Endodermal cell (in vitro differentiated cells): ENCODE measurements at regions not wholly inside any gene's neighbourhood (a gene's known extent, or its start where the extent isn't known, plus 50 kb on each side); places are given as distances from the start of the nearest gene placed in this dataset.

Source experiments
- DNase-seq: peaks from one replicate; pipeline ENCODE4 v3.0.0-alpha.2; 2017
- H3K27ac ChIP-seq: 2 replicates; pipeline ENCODE4 v1.5.1; 2013; ENCODE audit warnings: mild to moderate bottlenecking, low read depth, low read length, moderate library complexity
- H3K27me3 ChIP-seq: 2 replicates; pipeline ENCODE4 v1.6.1; 2013; ENCODE audit warnings: mild to moderate bottlenecking, low read length, moderate library complexity; ENCODE audit not compliant: insufficient read depth, control insufficient read depth, poor library complexity, severe bottlenecking
- H3K36me3 ChIP-seq: 2 replicates; pipeline ENCODE4 v1.7.0; 2013; ENCODE audit warnings: mild to moderate bottlenecking, low read length, moderate library complexity; ENCODE audit not compliant: control insufficient read depth, insufficient read depth
- H3K4me1 ChIP-seq: one replicate; pipeline ENCODE4 v1.7.0; 2013; ENCODE audit warnings: low read length; ENCODE audit not compliant: control insufficient read depth, insufficient read depth
- H3K4me3 ChIP-seq: 2 replicates; pipeline ENCODE4 v1.5.1; 2013; ENCODE audit warnings: mild to moderate bottlenecking, low read length, moderate library complexity
- H3K9ac ChIP-seq: 2 replicates; pipeline ENCODE4 v1.6.1; 2013; ENCODE audit warnings: mild to moderate bottlenecking, low read length, moderate library complexity; ENCODE audit not compliant: poor library complexity, severe bottlenecking; ENCODE audit errors: extremely low read depth
- H3K9me3 ChIP-seq: 2 replicates; pipeline ENCODE4 v1.6.1; 2013; ENCODE audit warnings: mild to moderate bottlenecking, low read length, moderate library complexity; ENCODE audit not compliant: control insufficient read depth
- H3K27ac Mint-ChIP-seq: 2 replicates; pipeline ENCODE4 v1.8.0; 2020; ENCODE audit warnings: mixed read lengths
- H3K27me3 Mint-ChIP-seq: 2 replicates; pipeline ENCODE4 v1.8.0; 2021; ENCODE audit warnings: mild to moderate bottlenecking, mixed read lengths; ENCODE audit not compliant: insufficient read depth
- H3K36me3 Mint-ChIP-seq: 2 replicates; pipeline ENCODE4 v1.8.0; 2020; ENCODE audit warnings: low read depth, mixed read lengths
- H3K4me1 Mint-ChIP-seq: 2 replicates; pipeline ENCODE4 v1.8.0; 2020; ENCODE audit warnings: mixed read lengths
- H3K4me3 Mint-ChIP-seq: 2 replicates; pipeline ENCODE4 v1.8.0; 2020; ENCODE audit warnings: mild to moderate bottlenecking, moderate library complexity, mixed read lengths
- H3K9me3 Mint-ChIP-seq: 2 replicates; pipeline ENCODE4 v1.8.0; 2020; ENCODE audit warnings: mild to moderate bottlenecking, mixed read lengths
- WGBS, 2 experiments: methylation state at CpG; one replicate each; pipeline versions ENCODE4 v1.1.5 to v1.1.7; 2013; ENCODE audit warnings: missing lambda C conversion rate in 2 of 2, mixed read lengths in 1 of 2; ENCODE audit not compliant: insufficient coverage in 1 of 2, insufficient read length in 1 of 2; 5-methylcytosine and 5-hydroxymethylcytosine counted together
- TF ChIP-seq, protein P1 (sequence below): fragments of 200-600 bp; sonication (generic); conservative IDR thresholded peaks from 2 replicates; pipeline ENCODE4 v1.5.0; 2021; ENCODE audit warnings: antibody characterized with exemption, mild to moderate bottlenecking

DNA sequence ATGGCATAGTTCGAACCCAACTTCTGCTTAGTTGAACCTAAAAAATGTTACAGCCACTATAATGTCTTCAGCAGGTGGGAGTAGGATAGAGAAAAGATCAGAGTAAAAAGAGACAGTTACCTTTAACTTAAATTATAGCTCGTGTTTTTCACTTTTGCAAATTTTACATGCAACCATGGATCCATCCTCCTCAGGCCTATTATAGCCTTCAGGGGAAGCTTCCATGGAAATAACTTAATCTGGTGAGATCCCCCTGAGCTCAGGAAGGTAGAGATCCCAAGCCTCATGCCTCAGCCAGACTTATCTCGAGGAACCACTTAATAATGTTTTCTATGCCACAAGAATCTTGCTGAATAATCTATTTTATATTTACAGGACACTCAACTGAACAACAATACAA, 159.4 kb upstream of the FAM3C start:
- H3K36me3 ChIP-seq, result no peaks in the 10 kb centered on the region
- H3K4me3 ChIP-seq, result no peak overlapping the region
- no peaks in the 10 kb centered on the region for H3K4me1 ChIP-seq
- TF ChIP-seq, protein P1, sequence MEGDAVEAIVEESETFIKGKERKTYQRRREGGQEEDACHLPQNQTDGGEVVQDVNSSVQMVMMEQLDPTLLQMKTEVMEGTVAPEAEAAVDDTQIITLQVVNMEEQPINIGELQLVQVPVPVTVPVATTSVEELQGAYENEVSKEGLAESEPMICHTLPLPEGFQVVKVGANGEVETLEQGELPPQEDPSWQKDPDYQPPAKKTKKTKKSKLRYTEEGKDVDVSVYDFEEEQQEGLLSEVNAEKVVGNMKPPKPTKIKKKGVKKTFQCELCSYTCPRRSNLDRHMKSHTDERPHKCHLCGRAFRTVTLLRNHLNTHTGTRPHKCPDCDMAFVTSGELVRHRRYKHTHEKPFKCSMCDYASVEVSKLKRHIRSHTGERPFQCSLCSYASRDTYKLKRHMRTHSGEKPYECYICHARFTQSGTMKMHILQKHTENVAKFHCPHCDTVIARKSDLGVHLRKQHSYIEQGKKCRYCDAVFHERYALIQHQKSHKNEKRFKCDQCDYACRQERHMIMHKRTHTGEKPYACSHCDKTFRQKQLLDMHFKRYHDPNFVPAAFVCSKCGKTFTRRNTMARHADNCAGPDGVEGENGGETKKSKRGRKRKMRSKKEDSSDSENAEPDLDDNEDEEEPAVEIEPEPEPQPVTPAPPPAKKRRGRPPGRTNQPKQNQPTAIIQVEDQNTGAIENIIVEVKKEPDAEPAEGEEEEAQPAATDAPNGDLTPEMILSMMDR, result no peak
- no peaks in the 10 kb centered on the region for H3K9me3 ChIP-seq
- Mint-ChIP-seq H3K36me3 (no peaks in the 10 kb centered on the region), H3K27ac (no peak overlapping the region), H3K4me1 (peaks cover 13% of the 10 kb centered on the region), H3K4me3 (no peak overlapping the region), H3K27me3 (no peaks in the 10 kb centered on the region), H3K9me3 (no peaks in the 10 kb centered on the region)
- WGBS, 2 experiments, result 90 to 100% methylated on average over 2 to 3 of the region's 3 CpGs
- no peak for DNase-seq
- no peak overlapping the region for H3K27ac ChIP-seq
- H3K9ac ChIP-seq, result no peak overlapping the region
- H3K27me3 ChIP-seq, result no peaks in the 10 kb centered on the region

DNA sequence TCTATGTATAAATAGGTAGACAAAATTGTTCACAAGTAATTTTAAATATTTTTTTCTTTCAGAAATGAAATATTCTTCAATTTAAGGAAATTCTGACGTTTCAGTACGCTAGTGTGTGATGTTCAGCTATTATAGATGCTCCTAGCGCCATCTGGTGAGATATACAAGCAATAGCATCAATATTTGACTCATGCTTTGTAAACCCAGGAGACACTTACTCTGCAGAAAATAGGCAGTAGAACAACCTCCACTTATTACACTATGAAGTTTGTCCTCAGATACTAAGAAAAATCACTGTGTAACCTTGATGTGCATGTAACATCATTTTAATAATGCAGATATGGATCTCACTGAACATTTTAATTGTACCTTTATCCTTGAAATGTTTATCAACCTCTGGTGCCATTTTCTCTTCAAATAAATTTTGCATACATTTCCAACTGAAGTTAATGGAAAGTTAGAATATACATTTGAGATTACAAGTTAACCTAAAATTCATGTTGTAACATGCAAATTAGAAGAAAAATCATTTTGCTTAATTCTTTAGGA, 151.5 kb upstream of the FAM3C start:
- Mint-ChIP-seq H3K9me3 (peaks cover 33% of the 10 kb centered on the region), H3K27me3 (no peaks in the 10 kb centered on the region), H3K36me3 (peaks cover 6% of the 10 kb centered on the region), H3K4me3 (no peak overlapping the region), H3K27ac (no peak overlapping the region), H3K4me1 (peaks cover 12% of the 10 kb centered on the region)
- Histone ChIP-seq H3K36me3 (no peaks in the 10 kb centered on the region), H3K9me3 (peaks cover 30% of the 10 kb centered on the region), H3K4me3 (no peak overlapping the region), H3K9ac (no peak overlapping the region), H3K4me1 (no peaks in the 10 kb centered on the region), H3K27me3 (no peaks in the 10 kb centered on the region), H3K27ac (no peak overlapping the region)
- TF ChIP-seq, protein P1, result peak; percentile 90
- WGBS, 2 experiments, result 6 to 7% methylated on average over 3 of the region's 3 CpGs
- DNase-seq, result no peak

DNA sequence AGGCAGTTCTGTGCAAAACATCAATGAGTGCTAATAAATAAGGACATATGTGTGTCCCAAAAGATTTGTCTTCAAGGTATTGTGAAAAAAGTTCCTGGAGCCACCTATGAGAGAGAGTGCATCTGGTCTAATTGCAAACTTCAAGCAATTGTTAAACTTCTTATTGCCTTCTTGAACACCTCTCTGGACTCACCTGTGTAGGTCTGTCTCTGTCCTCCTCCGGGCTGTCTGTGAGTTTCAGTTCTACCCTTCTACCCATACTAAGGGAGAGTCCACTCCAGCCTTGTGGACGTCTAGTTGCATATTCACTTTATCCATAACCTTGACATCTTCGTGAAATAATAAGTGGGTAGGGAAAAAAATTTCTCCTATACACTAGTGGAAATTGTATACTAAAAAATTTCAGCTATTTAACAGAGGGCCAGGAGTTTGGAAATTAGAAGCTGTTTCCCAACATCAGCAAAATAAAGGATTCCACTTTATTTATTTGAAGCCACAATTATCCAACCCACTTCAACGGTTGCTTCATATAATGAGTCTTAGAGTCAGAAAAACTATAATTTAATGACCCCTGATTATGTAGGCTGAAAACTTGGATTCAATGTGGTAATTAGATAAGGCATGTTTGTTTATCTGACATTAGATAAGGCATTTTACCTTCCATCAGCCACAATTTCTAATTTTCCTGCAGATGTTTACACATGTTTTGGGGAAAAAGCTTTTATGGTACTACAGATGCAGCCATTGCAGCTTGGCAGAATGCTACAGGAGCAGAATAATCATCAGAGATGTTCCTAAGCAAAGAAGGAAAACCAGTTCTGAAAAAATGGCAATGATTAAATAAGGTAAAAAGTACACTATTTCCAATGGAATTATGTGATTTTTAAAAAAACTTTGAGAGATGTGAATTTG, 150.8 kb upstream of the FAM3C start:
- Mint-ChIP-seq H3K36me3 (peaks cover 6% of the 10 kb centered on the region), H3K27ac (no peak overlapping the region), H3K4me3 (no peak overlapping the region), H3K4me1 (peaks cover 10% of the 10 kb centered on the region), H3K9me3 (peaks cover 33% of the 10 kb centered on the region), H3K27me3 (no peaks in the 10 kb centered on the region)
- no peaks in the 10 kb centered on the region for H3K4me1 ChIP-seq
- 93% methylated on average over 2 of the region's 4 CpGs; no CpG with 5 or more reads in 1 of the 2 experiments for WGBS, 2 experiments
- no peak overlapping the region for H3K27ac ChIP-seq
- peaks cover 30% of the 10 kb centered on the region for H3K9me3 ChIP-seq
- no peaks in the 10 kb centered on the region for H3K36me3 ChIP-seq
- H3K27me3 ChIP-seq, result no peaks in the 10 kb centered on the region
- no peak for DNase-seq
- H3K4me3 ChIP-seq, result no peak overlapping the region
- H3K9ac ChIP-seq, result no peak overlapping the region
- TF ChIP-seq, protein P1, result no peak
